ENCODE measurements at regions not wholly inside any gene's neighbourhood (a gene's known extent, or its start where the extent isn't known, plus 50 kb on each side); places are given as distances from the start of the nearest gene placed in this dataset.

- intact Hi-C loops (cut with DNase I) = no loop called here
- H3K36me3 ChIP-seq = no peaks in the 10 kb centered on the region
- no peak for ATAC-seq
These were observed 926.8 kb downstream of the GATA3 start for GRCh38 chr10:8981277-8981676.

GRCh38 chr10:8985651-8986050 is 931.2 kb downstream of the GATA3 start:
- no peak for TF ChIP-seq CTCF (IDR thresholded peaks at IDR 0.05)
- Histone ChIP-seq H3K9me3 (no peaks in the 10 kb centered on the region), H3K27me3 (no peaks in the 10 kb centered on the region), H3K36me3 (no peaks in the 10 kb centered on the region), H3K4me3 (no peak overlapping the region), H3K27ac (no peak overlapping the region), H3K4me1 (no peaks in the 10 kb centered on the region)
- FAIRE-seq = no peak
- ATAC-seq = no peak
- WGBS, 2 donors = 82 to 83% methylated on average over 2 of the region's 2 CpGs
- intact Hi-C loops (cut with DNase I) = no loop called here
- no peak for DNase-seq

More at GRCh38 chr10:8981277-8981676, 926.8 kb downstream of the GATA3 start:
- FAIRE-seq = no peak
- Histone ChIP-seq H3K27ac (no peak overlapping the region), H3K27me3 (no peaks in the 10 kb centered on the region), H3K4me1 (no peaks in the 10 kb centered on the region), H3K9me3 (no peaks in the 10 kb centered on the region), H3K4me3 (no peak overlapping the region)
- TF ChIP-seq CTCF (IDR thresholded peaks at IDR 0.05) = no peak
- 43 to 66% methylated on average over 2 of the region's 2 CpGs for WGBS, 2 donors
- no peak for DNase-seq

GRCh38 chr10:8986975-8987374 is 932.5 kb downstream of the GATA3 start:
- Histone ChIP-seq H3K27ac (no peak overlapping the region), H3K36me3 (no peaks in the 10 kb centered on the region), H3K4me1 (no peaks in the 10 kb centered on the region), H3K27me3 (no peaks in the 10 kb centered on the region), H3K9me3 (no peaks in the 10 kb centered on the region), H3K4me3 (no peak overlapping the region)
- intact Hi-C loops (cut with DNase I) = no loop called here
- TF ChIP-seq CTCF (IDR thresholded peaks at IDR 0.05) = no peak
- ATAC-seq (no peak), FAIRE-seq (no peak), DNase-seq (no peak)
- 54 to 67% methylated on average over 6 of the region's 6 CpGs for WGBS, 2 donors

- no peak for DNase-seq
- ATAC-seq = no peak
- no peaks in the 10 kb centered on the region for H3K4me1 ChIP-seq
- no peaks in the 10 kb centered on the region for H3K9me3 ChIP-seq
- H3K4me3 ChIP-seq = no peak overlapping the region
- TF ChIP-seq CTCF (IDR thresholded peaks at IDR 0.05) = no peak
- whole genome bisulfite sequencing, 2 donors = 0 to 7% methylated on average over 1 of the region's 1 CpG
- H3K27ac ChIP-seq = no peak overlapping the region
- no peak for FAIRE-seq
- no peaks in the 10 kb centered on the region for H3K36me3 ChIP-seq
- intact Hi-C loops (cut with DNase I) = no loop called here
- H3K27me3 ChIP-seq = no peaks in the 10 kb centered on the region
These were observed 933.2 kb downstream of the GATA3 start for GRCh38 chr10:8987712-8988111.

- no peak overlapping the region for H3K27ac ChIP-seq
- DNase-seq (no peak), FAIRE-seq (no peak), ATAC-seq (no peak)
- intact Hi-C loops (cut with DNase I) = no loop called here
- no peak for TF ChIP-seq CTCF (IDR thresholded peaks at IDR 0.05)
- H3K4me1 ChIP-seq = no peaks in the 10 kb centered on the region
- WGBS, 2 donors = 41 to 44% methylated on average over 3 of the region's 3 CpGs
- no peaks in the 10 kb centered on the region for H3K9me3 ChIP-seq
- H3K27me3 ChIP-seq = no peaks in the 10 kb centered on the region
- no peak overlapping the region for H3K4me3 ChIP-seq
- H3K36me3 ChIP-seq = no peaks in the 10 kb centered on the region
These were observed 935.9 kb downstream of the GATA3 start for GRCh38 chr10:8990280-8990987.
